Hepatocyte (in vitro differentiated cells): ENCODE measurements at regions not wholly inside any gene's neighbourhood (a gene's known extent, or its start where the extent isn't known, plus 50 kb on each side); places are given as distances from the start of the nearest gene placed in this dataset.

Experiments used
- CTCF ChIP-seq: fragments of 200-600 bp; sonication (generic); IDR thresholded peaks from 2 replicates; pipeline ENCODE4 v1.5.1; 2016; ENCODE audit warnings: antibody characterized with exemption, mild to moderate bottlenecking; ENCODE audit not compliant: poor library complexity
- EZH2phosphoT487 ChIP-seq: fragments of 200-600 bp; sonication (generic); IDR thresholded peaks from one replicate; pipeline ENCODE4 v1.6.1; 2018; ENCODE audit warnings: antibody characterized with exemption, mild to moderate bottlenecking, low read depth, moderate library complexity; ENCODE audit not compliant: unreplicated experiment, severe bottlenecking

- TF ChIP-seq EZH2phosphoT487, result no peak
- no peak for TF ChIP-seq CTCF
These were observed 369.0 kb upstream of the CWC22 start for GRCh38 chr2:180376066-180376465.
